H1 (cell line): ENCODE measurements at regions not wholly inside any gene's neighbourhood (a gene's known extent, or its start where the extent isn't known, plus 50 kb on each side); places are given as distances from the start of the nearest gene placed in this dataset.

Experiments
- CTCF ChIA-PET: fragments of 300-600 bp; sonication (Branson Sonifier 250); formaldehyde crosslinking; loops from one replicate; lab custom pipeline; 2021; ENCODE audit not compliant: partially characterized antibody; lab: Charles Lee
- POLR2A ChIA-PET: fragments of 300-600 bp; sonication (Branson Sonifier 250); formaldehyde crosslinking; loops from one replicate; lab custom pipeline; 2021; ENCODE audit warnings: inconsistent platforms; ENCODE audit not compliant: partially characterized antibody; lab: Charles Lee
- DNase-seq, 2 experiments: peaks; one replicate each; pipeline versions ENCODE4 v3.0.0 to v3.0.0-alpha.2; 2010 to 2022; ENCODE audit warnings: low spot score in 2 of 2, low read depth in 1 of 2, mixed read lengths in 1 of 2
- FAIRE-seq: peaks from 2 replicates; lab custom pipeline; 2011; peaks lifted over from hg19 to GRCh38; lab: Jason Lieb, UNC
- H2AFZ ChIP-seq: 2 replicates; pipeline ENCODE4 v1.8.1; 2012; ENCODE audit warnings: low read length, inconsistent platforms
- H2AK5ac ChIP-seq: 2 replicates; pipeline ENCODE4 v1.6.1; 2013; ENCODE audit warnings: low read depth, low read length
- H2BK120ac ChIP-seq: replicated peaks from 2 replicates; pipeline ENCODE3; 2013; ENCODE audit warnings: low read depth, low read length, inconsistent platforms
- H2BK12ac ChIP-seq: 2 replicates; pipeline ENCODE4 v1.6.1; 2013; ENCODE audit warnings: low read depth, low read length
- H2BK15ac ChIP-seq: 2 replicates; pipeline ENCODE4 v1.6.1; 2013; ENCODE audit warnings: low read length
- H2BK20ac ChIP-seq: 2 replicates; pipeline ENCODE4 v1.6.1; 2013; ENCODE audit warnings: low read length
- H2BK5ac ChIP-seq: 2 replicates; pipeline ENCODE4 v1.6.1; 2013; ENCODE audit warnings: low read depth, low read length
- H3K14ac ChIP-seq: 2 replicates; pipeline ENCODE4 v1.6.1; 2013; ENCODE audit warnings: inconsistent platforms; ENCODE audit not compliant: insufficient read length
- H3K18ac ChIP-seq: 2 replicates; pipeline ENCODE4 v1.6.1; 2013; ENCODE audit warnings: low read length; ENCODE audit errors: extremely low read depth
- H3K23ac ChIP-seq: 2 replicates; pipeline ENCODE4 v1.6.1; 2013; ENCODE audit warnings: inconsistent platforms; ENCODE audit not compliant: insufficient read length
- H3K23me2 ChIP-seq: 2 replicates; pipeline ENCODE4 v1.6.1; 2013; ENCODE audit warnings: low read depth, low read length
- H3K27ac ChIP-seq: 2 replicates; pipeline ENCODE4 v1.6.1; 2011; ENCODE audit warnings: low read depth, low read length, inconsistent platforms
- H3K27me3 ChIP-seq, 4 experiments: replicated peaks in 1 of 4; 1 replicate in 1 of 4; 2 replicates in 3 of 4; pipeline versions ENCODE4 v1.6.1 to v1.8.1; 2011 to 2013; ENCODE audit warnings: low read length in 3 of 4, mild to moderate bottlenecking in 3 of 4, inconsistent platforms in 2 of 4, mixed read lengths in 2 of 4, moderate library complexity in 1 of 4; ENCODE audit not compliant: control insufficient read depth in 3 of 4, insufficient read depth in 3 of 4; ENCODE audit errors: extremely low read depth in 1 of 4
- H3K36me3 ChIP-seq, 4 experiments: 2 replicates each; pipeline versions ENCODE4 v1.6.1 to v1.8.1; 2011 to 2013; ENCODE audit warnings: mild to moderate bottlenecking in 4 of 4, low read length in 3 of 4, moderate library complexity in 2 of 4, control low read depth in 1 of 4, inconsistent platforms in 1 of 4; ENCODE audit not compliant: insufficient read depth in 4 of 4, control insufficient read depth in 2 of 4
- H3K4ac ChIP-seq: replicated peaks from 2 replicates; pipeline ENCODE3; 2013; ENCODE audit warnings: low read length, low read depth, mixed read lengths, inconsistent platforms; ENCODE audit not compliant: insufficient read length
- H3K4me1 ChIP-seq, 4 experiments: replicated peaks in 1 of 4; 1 replicate in 1 of 4; 2 replicates in 3 of 4; pipeline versions ENCODE4 v1.6.1 to v1.8.1; 2011 to 2013; ENCODE audit warnings: low read length in 3 of 4, inconsistent platforms in 2 of 4, mixed read lengths in 1 of 4; ENCODE audit not compliant: insufficient read depth in 4 of 4, control insufficient read depth in 3 of 4
- H3K4me2 ChIP-seq, 2 experiments: 2 replicates each; pipeline versions ENCODE4 v1.6.1 to v1.8.1; 2011 to 2013; ENCODE audit warnings: low read depth in 2 of 2, low read length in 2 of 2, control low read depth in 1 of 2, inconsistent platforms in 1 of 2, mild to moderate bottlenecking in 1 of 2; ENCODE audit not compliant: insufficient read depth in 1 of 2
- H3K4me3 ChIP-seq, 4 experiments: fragments of 200-600, 300-600 bp in 1 of 4; sonication (generic), shearing (Covaris generic), sonication (Bioruptor Twin) in 1 of 4; 2 replicates each; pipeline versions ENCODE4 v1.5.1 to v1.8.1; 2011 to 2016; ENCODE audit warnings: low read length in 4 of 4, low read depth in 3 of 4, control low read depth in 2 of 4, inconsistent platforms in 2 of 4, mild to moderate bottlenecking in 2 of 4, mixed read lengths in 1 of 4, moderate library complexity in 1 of 4; ENCODE audit not compliant: insufficient read depth in 2 of 4; ENCODE audit errors: extremely low read depth in 1 of 4
- H3K56ac ChIP-seq: replicated peaks from 2 replicates; pipeline ENCODE3; 2013; ENCODE audit warnings: low read depth, mild to moderate bottlenecking, mixed read lengths, low read length, inconsistent platforms; ENCODE audit not compliant: insufficient read length
- H3K79me1 ChIP-seq: 2 replicates; pipeline ENCODE4 v1.6.1; 2013; ENCODE audit warnings: low read depth, low read length, control low read depth
- H3K79me2 ChIP-seq, 2 experiments: 2 replicates each; pipeline versions ENCODE4 v1.6.1 to v1.8.1; 2012 to 2013; ENCODE audit warnings: low read length in 2 of 2, mild to moderate bottlenecking in 2 of 2, inconsistent platforms in 1 of 2; ENCODE audit not compliant: insufficient read depth in 2 of 2, control insufficient read depth in 1 of 2
- H3K9ac ChIP-seq, 4 experiments: replicated peaks in 1 of 4; 1 replicate in 1 of 4; 2 replicates in 3 of 4; pipeline versions ENCODE4 v1.6.1 to v1.8.1; 2011 to 2013; ENCODE audit warnings: low read depth in 3 of 4, low read length in 3 of 4, control low read depth in 2 of 4, mild to moderate bottlenecking in 2 of 4, moderate library complexity in 2 of 4, inconsistent platforms in 1 of 4; ENCODE audit errors: extremely low read depth in 1 of 4
- H3K9me3 ChIP-seq, 2 experiments: 2 replicates each; pipeline versions ENCODE4 v1.6.1 to v1.8.1; 2012 to 2013; ENCODE audit warnings: mild to moderate bottlenecking in 2 of 2, moderate library complexity in 2 of 2, control low read depth in 1 of 2, inconsistent platforms in 1 of 2, low read depth in 1 of 2, low read length in 1 of 2, mixed read lengths in 1 of 2; ENCODE audit not compliant: insufficient read depth in 2 of 2
- H4K20me1 ChIP-seq, 2 experiments: replicated peaks in 1 of 2; 2 replicates each; pipeline versions ENCODE3 to v1.8.1; 2011 to 2013; ENCODE audit warnings: inconsistent platforms in 2 of 2, low read length in 2 of 2, mild to moderate bottlenecking in 1 of 2; ENCODE audit not compliant: insufficient read depth in 2 of 2, control insufficient read depth in 1 of 2
- H4K5ac ChIP-seq: 2 replicates; pipeline ENCODE4 v1.6.1; 2013; ENCODE audit warnings: low read length, low read depth, mixed read lengths, inconsistent platforms; ENCODE audit not compliant: insufficient read length
- H4K8ac ChIP-seq: 2 replicates; pipeline ENCODE4 v1.8.0; 2013; ENCODE audit warnings: mild to moderate bottlenecking, moderate library complexity, low read length, inconsistent platforms; ENCODE audit not compliant: insufficient read depth; ENCODE audit errors: extremely low read depth
- H4K91ac ChIP-seq: replicated peaks from 2 replicates; pipeline ENCODE3; 2013; ENCODE audit warnings: low read length, mixed read lengths, inconsistent platforms; ENCODE audit not compliant: insufficient read length
- BRCA1 ChIP-seq: IDR thresholded peaks from 2 replicates; pipeline ENCODE4 v1.6.1; 2012; ENCODE audit warnings: low read depth, low read length, improper control_type of control experiment
- CBX5 ChIP-seq: fragments of 300-800, 300-1000 bp; sonication (generic); IDR thresholded peaks from 2 replicates; pipeline ENCODE4 v1.7.1; 2016; ENCODE audit warnings: antibody characterized with exemption, low read length, low read depth
- CEBPB ChIP-seq: IDR thresholded peaks from 2 replicates; pipeline ENCODE4 v1.6.1; 2012; ENCODE audit warnings: low read depth, low read length
- CREB1 ChIP-seq: IDR thresholded peaks from 2 replicates; pipeline ENCODE4 v1.6.1; 2012; ENCODE audit warnings: inconsistent platforms
- CTCF ChIP-seq, 3 experiments: IDR thresholded peaks; 1 replicate in 2 of 3; 2 replicates in 1 of 3; pipeline versions ENCODE4 v1.5.1 to v1.6.1; 2011; ENCODE audit warnings: low read length in 3 of 3, mild to moderate bottlenecking in 3 of 3, inconsistent platforms in 2 of 3, low read depth in 1 of 3, moderate library complexity in 1 of 3; ENCODE audit not compliant: insufficient read depth in 1 of 3; ENCODE audit errors: control extremely low read depth in 1 of 3
- E2F6 ChIP-seq: IDR thresholded peaks from 2 replicates; pipeline ENCODE4 v1.6.1; 2012; ENCODE audit warnings: inconsistent platforms
- GABPA ChIP-seq: IDR thresholded peaks from 2 replicates; pipeline ENCODE4 v1.6.1; 2011; ENCODE audit warnings: mild to moderate bottlenecking, low read length, moderate library complexity, borderline replicate concordance; ENCODE audit not compliant: insufficient read depth
- JUN ChIP-seq: IDR thresholded peaks from 2 replicates; pipeline ENCODE4 v1.6.1; 2011; ENCODE audit warnings: low read depth, mild to moderate bottlenecking, improper control_type of control experiment, low read length
- KDM4A ChIP-seq: IDR thresholded peaks from one replicate; pipeline ENCODE4 v1.7.1; 2012; ENCODE audit warnings: low read depth, mild to moderate bottlenecking, moderate library complexity, low read length, inconsistent platforms; ENCODE audit not compliant: severe bottlenecking
- RFX5 ChIP-seq: IDR thresholded peaks from 2 replicates; pipeline ENCODE4 v1.6.1; 2011; ENCODE audit warnings: low read depth, low read length, improper control_type of control experiment, borderline replicate concordance
- SIX5 ChIP-seq: IDR thresholded peaks from 2 replicates; pipeline ENCODE4 v1.6.1; 2011; ENCODE audit warnings: mild to moderate bottlenecking, low read depth, low read length
- SP2 ChIP-seq: IDR thresholded peaks from 2 replicates; pipeline ENCODE4 v1.6.1; 2012; ENCODE audit warnings: mild to moderate bottlenecking, low read length, inconsistent platforms
- TEAD4 ChIP-seq: IDR thresholded peaks from 2 replicates; pipeline ENCODE4 v1.6.1; 2012; ENCODE audit warnings: low read depth, low read length, inconsistent platforms, mixed read lengths
- WGBS, 2 experiments: shearing (Covaris generic) in 1 of 2; methylation state at CpG; one replicate each; pipeline versions ENCODE4 v1.1.6 to v1.1.7; 2013 to 2015; ENCODE audit warnings: low lambda C conversion rate in 2 of 2, mixed read lengths in 2 of 2, inconsistent platforms in 1 of 2, low coverage in 1 of 2, missing lambda C conversion rate in 1 of 2; ENCODE audit not compliant: insufficient replicate concordance in 2 of 2, insufficient coverage in 1 of 2, insufficient read length in 1 of 2; ENCODE audit errors: extremely low coverage in 1 of 2, missing lambda C conversion rate in 1 of 2; 5-methylcytosine and 5-hydroxymethylcytosine counted together

- Histone ChIP-seq H3K27ac (no peak overlapping the region), H3K4ac (no peak overlapping the region), H3K79me2 (no peaks in the 10 kb centered on the region), H2BK120ac (no peak overlapping the region), H3K4me1 (no peaks in the 10 kb centered on the region), H4K20me1 (no peaks in the 10 kb centered on the region), H3K79me1 (no peaks in the 10 kb centered on the region), H3K18ac (no peak overlapping the region), H2BK5ac (no peak overlapping the region), H2AK5ac (no peak overlapping the region), H3K4me3 (no peak overlapping the region), H3K14ac (no peak overlapping the region), H4K5ac (no peak overlapping the region), H3K36me3 (no peaks in the 10 kb centered on the region), H2BK12ac (no peak overlapping the region), H3K4me2 (no peak overlapping the region), H2BK20ac (no peak overlapping the region), H3K23me2 (no peaks in the 10 kb centered on the region), H2AFZ (no peak overlapping the region), H3K9me3 (no peaks in the 10 kb centered on the region), H3K23ac (no peak overlapping the region), H4K8ac (no peak overlapping the region), H4K91ac (no peak overlapping the region), H3K27me3 (no peaks in the 10 kb centered on the region), H3K56ac (no peak overlapping the region), H3K9ac (no peak overlapping the region), H2BK15ac (no peak overlapping the region)
- CTCF ChIA-PET = interaction anchor here (1.6 kb wide), 1 partner anchor 232 kb away, joined by 4 read pairs; no protein-coding TSS in a partner anchor
- DNase-seq (no peak), FAIRE-seq (no peak)
- POLR2A ChIA-PET = no interaction called here
- 91% methylated on average over 3 of the region's 3 CpGs; no CpG with 5 or more reads in 1 of the 2 experiments for WGBS, 2 experiments
- no peak for TF ChIP-seq SP2
- TF ChIP-seq CBX5 = no peak
- TF ChIP-seq CTCF (IDR thresholded peaks at IDR 0.05; ENCODE audit: control extremely low read depth in 1 of 3, insufficient read depth in 1 of 3, low read depth in 1 of 3, low read length in 3 of 3) = no peak
- no peak for TF ChIP-seq TEAD4
- TF ChIP-seq KDM4A = no peak
- no peak for TF ChIP-seq CEBPB
- TF ChIP-seq SIX5 = no peak
- TF ChIP-seq GABPA = no peak
- TF ChIP-seq RFX5 = no peak
- no peak for TF ChIP-seq CREB1
- no peak for TF ChIP-seq E2F6
- TF ChIP-seq BRCA1 = no peak
- TF ChIP-seq JUN = no peak
Measured at GRCh38 chr2:144074450-144074849, 445.5 kb downstream of the ZEB2 start.
